Femur (tissue), 1 donor: ENCODE measurements at regions not wholly inside any gene's neighbourhood (a gene's known extent, or its start where the extent isn't known, plus 50 kb on each side); places are given as distances from the start of the nearest gene placed in this dataset.
"Not testable (repeated sequence)": the region's sequence is repeated elsewhere in the genome, so short reads cannot be mapped to it uniquely, and the experiment has no call there.

Experiments
- DNase-seq: peaks from one replicate; pipeline ENCODE4 v3.0.0-alpha.2; 2017

DNA sequence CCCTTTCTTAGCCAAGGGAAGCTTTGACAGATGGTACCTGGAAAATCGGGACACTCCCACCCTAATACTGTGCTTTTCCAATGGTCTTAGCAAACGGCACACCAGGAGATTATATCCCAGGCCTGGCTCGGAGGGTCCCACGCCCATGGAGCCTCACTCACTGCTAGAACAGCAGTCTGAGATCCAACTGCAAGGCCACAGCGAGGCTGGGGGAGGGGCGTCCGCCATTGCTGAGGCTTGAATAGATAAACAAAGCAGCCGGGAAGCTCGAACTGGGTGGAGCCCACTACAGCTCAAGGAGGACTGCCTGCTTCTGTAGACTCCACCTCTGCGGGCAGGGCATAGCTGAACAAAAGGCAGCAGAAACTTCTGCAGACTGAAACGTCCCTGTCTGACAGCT, 225.6 kb upstream of the EDNRA start:
- DNase-seq = not testable (repeated sequence)

DNA sequence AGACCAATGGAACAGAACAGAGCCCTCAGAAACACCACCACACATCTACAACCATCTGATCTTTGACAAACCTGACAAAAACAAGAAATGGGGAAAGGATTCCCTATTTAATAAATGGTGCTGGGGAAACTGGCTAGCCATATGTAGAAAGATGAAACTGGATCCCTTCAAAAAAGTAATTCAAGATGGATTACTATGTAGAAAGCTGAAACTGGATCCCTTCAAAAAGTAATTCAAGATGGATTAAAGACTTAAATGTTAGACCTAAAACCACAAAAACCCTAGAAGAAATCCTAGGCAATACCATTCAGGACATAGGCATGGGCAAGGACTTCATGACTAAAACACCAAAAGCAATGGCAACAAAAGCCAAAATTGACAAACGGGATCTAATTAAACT, 221.6 kb upstream of the EDNRA start:
- DNase-seq = not testable (repeated sequence)

DNA sequence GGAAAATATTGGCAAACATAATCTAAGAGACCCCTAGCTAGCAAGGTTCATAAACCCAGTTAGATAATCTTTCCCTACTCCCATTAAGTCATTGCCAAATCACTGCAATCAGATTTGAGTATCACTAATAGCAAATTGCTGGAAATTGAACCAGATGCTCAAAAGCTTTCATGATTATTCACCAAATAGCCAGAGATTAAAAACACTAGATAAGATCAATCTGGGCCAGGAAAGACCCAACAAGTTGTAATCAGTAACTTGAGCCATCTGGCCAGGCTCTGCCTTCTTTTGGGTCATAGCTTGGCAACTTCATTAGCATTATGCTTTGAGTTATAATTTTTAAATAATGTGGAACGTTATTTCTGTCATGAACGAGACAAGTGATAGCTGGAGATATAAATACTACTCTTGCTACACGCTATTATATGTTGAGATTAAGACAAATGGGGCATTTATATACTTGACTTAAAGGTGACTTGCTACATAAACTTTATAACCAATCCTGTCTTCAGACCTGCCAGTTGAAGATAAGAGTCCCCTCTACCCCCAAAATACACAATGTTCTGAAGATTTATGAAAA, 196.6 kb upstream of the EDNRA start:
- DNase-seq = no peak

DNA sequence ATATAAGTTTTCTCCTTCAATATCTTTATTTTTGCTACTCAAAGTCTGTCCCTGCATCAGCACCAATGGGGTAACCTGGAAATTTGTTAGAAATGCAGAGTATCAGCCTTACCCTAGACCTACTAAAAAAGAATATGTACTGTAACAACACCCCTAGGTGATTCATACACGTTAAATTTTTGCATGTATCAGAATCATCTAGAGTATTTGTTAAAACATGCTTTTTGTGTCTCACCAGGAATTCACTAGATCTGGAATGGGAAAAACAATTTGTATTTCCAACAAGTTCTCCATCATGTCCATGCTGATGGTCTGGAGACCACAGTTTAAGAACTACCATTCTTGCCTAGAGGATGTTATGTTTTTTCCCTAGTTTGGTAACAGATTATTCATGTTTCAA, 196.0 kb upstream of the EDNRA start:
- DNase-seq = no peak

DNA sequence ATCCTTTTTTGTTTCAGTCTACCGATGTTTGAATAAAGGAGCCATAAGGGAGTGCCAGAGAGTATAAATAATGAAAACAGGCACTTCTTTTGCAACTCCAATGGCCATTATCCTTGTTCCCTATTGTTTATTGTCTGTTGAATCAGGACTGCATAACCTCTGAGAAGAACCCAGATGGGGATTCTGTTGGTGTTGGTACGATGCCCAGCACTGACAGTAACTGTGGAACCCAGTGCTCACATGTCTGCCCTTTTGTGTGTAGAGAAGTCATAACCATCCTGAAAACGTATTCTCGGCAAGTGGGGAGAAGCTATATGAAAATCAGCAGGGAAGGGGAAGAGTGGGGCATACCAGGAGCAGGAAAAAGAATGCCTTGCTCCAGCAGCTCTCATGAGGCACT, 195.1 kb upstream of the EDNRA start:
- no peak for DNase-seq

DNA sequence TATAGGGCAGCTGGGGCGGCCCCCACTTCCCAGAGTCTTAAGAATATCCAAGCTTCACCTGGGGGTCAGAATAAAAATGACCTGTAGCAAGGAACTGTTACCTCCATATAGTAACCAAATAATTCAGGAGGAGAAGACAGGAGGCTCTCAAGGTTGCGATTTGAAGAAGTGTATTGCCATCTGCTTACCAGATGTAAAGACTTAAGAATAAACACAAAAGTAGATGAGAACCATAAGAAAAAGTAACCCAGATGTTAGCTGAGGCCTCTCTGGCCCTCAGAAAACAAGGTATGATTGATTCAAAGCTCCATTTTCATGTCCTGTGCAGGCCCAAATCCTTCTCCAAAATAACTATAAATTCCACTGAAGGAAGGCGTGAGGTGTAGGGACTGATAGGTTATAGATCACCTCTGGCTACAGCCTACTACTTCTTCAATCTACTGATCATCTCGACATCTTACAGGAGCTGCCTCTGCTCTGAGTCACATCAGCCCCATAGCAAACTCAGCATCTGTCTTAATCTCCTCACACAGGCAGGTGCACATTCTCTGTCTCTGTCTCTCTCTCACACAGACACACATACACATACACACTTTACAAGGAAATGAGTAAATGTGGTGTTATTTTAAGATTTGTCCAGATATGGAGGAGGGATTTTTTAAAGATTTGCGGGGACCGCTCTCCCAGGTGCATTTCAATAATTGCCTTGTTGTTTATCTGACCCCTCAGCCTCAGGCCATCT, 193.9 kb upstream of the EDNRA start:
- no peak for DNase-seq

DNA sequence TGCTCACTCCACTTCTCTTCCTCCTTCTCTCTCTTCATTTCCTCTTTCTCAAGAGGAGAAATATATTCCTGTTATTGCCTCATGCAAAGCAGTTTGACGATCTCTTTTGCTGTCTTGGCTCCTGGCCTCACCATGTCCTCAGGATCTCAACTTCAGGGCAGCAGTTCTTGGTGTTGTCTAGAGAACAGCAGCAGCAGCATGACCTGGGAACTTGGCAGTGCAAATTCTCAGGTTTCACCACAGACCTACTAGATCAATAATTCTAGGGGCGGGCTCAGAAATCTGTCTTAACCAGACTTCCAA, 193.4 kb upstream of the EDNRA start:
- DNase-seq = no peak

DNA sequence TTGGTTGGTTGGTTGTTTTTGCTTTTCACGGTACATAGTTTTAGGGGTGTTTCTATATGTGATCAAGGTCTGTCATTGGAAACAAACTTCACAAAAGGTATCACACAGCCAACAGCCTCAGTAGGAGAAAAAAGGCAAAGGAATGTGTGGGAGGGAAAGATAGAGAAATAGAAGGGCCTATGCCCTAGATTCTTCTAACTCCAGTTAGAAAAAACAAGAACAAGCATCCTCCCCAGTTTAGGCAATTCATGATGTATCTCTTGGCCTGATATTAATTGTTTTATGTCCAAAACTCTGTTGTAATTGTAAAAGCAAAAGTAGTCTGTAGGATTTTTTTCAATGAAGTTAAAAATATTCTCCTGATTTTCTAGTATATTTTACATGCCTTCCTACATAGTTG, 192.4 kb upstream of the EDNRA start:
- DNase-seq = no peak

DNA sequence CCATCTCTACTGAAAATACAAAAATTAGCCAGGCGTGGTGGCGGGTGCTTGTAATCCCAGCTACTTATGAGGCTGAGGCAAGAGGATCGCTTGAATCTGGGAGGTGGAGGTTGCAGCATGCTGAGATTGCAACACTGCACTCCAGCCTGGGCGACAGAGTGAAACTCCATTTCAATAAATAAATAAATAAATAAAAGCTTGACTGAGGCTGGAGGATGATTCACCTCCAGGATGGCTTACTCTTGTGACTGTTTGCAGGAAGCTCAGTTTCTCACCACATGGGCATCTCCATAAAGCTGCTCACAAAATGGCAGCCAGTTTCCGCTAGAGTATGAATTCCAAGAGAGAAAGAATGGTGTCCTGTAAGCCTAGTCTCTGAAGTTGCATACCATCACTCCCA, 191.7 kb upstream of the EDNRA start:
- DNase-seq = no peak

DNA sequence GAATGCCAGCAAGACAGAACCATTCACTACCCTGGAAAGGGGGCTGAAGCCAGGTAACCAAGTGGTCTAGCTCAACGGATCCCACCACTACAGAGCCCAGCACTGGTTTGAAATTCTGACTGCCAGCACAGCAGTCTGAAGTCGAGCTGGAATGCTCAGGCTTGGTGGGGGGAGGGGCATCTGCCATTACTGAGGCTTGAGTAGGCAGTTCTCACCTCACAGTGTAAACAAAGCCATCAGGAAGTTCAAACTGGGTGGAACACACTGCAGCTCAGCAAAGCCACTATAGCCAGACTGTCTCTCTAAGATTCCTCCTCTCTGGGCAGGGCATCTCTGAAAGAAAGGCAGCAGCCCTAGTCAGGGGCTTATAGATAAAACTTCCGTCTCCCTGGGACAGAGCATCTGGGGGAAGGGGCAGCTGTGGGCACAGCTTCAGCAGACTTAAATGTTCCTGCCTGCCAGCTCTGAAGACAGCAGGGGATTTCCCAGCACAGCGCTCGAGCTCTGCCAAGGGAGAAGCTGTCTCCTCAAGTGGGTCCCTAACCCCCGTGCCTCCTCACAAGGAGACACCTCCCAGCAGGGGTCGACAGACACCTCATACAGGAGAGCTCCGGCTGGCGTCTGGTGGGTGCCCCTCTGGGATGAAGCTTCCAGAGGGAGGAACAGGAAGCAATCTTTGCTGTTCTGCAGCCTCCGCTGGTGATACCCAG, 188.1 kb upstream of the EDNRA start:
- not testable (repeated sequence) for DNase-seq

DNA sequence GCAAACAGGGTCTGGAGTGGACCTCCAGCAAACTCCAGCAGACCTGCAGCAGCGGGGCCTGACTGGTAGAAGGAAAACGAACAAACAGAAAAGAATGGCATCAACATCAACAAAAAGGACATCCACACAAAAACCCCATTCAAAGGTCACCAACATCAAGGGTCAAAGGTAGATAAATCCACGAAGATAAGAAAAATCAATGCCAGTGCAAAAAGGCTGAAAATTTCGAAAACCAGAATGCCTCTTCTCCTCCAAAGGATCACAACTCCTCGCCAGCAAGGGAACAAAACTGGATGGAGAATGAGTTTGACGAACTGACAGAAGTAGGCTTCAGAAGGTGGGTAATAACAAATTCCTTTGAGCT, 187.6 kb upstream of the EDNRA start:
- DNase-seq = not testable (repeated sequence)

DNA sequence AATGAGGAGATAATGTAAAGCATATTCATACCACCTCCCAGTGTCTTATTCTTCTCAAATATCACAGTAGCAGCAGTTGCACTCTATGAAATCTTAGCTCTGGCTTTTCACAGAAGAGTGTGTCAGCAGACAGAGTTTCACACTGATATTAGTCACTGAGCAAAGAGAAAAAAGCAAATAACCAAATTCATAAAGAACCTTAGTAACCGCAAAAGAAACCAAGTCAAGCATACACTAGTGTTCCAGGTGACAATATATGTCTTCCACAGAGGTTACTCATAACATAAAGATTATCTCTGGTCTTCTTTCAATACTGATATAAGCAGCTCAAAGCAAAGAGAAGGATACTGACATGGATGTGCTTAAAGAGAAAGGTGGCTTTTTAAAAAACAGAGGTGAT, 181.7 kb upstream of the EDNRA start:
- DNase-seq = no peak

DNA sequence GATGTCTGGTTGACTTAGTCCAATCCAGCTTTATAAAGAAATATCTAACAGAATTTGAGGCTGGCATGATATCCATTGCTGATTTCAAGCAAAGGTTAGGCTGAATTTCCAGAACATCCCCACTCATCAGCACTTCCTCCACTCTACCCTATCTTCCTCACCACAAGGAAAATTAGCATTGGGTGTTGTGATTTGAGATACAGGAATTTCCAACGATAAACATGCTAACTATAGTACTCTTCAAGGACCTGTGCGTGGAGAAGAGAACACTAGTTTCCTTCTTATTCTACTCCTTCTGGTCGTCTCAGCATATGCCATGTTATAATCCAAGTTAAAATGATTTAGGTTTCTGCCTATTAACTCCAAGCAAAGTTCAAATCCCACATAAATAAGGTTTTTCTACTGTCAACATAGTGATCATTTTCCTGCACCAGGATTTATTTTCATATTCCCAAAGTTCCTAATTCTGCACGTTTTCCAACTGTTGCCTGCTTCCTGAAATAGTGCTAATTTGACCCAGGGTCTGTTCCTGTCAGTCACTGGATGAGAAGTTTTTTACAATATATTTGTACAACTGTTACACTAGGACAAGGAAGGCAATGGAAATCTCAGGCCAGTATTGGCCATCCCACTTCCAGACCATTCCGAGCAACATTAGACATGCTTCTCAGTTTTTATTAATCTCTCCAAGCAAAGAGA, 177.6 kb upstream of the EDNRA start:
- no peak for DNase-seq

DNA sequence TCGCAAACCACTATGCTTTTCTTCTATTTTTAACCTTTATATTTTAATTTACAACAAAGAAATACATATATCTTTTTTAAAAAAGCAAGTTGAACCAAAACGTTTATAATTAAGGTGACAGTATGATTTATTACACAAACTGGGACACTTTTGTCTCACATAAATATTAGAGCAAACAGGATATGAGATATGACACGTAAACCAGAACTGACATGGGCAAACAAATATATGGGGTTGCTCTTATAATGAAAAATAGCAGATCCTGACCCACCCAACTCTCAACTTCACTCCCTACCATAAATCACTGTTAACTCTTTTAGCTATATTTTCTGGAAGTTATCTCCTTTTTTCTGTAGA, 177.0 kb upstream of the EDNRA start:
- no peak for DNase-seq

DNA sequence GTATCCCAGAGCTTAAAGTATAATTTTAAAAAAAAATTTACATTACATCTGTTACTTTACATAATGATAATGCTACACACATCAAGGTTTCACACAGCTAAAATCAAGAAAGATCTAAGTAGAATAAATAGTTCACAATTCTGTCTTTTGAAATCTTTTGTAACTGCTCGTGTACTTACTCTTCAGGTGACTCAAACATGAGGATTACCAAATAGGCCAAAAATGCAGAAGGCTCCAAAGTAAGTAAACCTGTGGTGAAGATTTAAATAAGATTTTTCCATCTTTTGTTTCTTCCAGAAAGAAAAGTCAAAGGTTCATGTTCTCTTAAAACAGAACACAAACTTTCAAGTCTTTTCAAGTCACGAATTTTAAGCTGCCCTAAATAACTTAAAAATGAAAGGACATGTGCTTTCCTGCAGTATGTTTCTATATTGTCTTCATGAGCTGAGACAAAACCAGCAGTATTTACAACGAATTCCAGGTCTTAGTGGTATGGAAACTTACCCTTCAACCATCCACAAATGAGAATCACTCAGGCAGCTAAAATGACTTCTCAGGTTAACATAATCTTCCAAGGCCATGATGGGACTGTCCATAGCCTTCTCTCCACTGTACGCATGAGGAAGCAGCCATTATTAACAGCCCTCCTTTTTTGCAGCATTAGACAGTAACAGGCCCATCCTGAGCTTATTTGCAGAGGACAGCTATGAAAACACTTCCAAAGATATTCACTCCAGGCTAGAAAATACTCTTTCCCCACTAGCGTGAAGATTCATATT, 172.8 kb upstream of the EDNRA start:
- DNase-seq = no peak

DNA sequence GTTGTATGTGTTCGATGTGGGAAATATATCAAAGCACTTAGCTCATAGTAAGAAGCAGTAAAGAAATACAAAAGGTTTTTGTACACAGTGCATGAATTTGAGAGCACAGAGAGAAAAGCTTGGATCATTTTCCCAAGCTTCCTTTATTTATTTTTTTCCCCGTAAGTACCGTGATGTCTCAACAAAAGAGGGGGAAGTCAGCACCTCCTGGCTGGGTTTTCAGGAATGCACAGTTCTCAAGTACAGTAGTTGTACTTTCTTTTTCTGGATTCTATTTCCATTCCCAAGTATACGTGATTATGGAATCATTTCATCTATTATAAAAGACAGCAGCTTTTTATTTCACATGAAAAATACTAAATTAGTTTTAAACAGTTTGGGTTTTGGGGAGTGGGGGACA, 171.5 kb upstream of the EDNRA start:
- DNase-seq = no peak

DNA sequence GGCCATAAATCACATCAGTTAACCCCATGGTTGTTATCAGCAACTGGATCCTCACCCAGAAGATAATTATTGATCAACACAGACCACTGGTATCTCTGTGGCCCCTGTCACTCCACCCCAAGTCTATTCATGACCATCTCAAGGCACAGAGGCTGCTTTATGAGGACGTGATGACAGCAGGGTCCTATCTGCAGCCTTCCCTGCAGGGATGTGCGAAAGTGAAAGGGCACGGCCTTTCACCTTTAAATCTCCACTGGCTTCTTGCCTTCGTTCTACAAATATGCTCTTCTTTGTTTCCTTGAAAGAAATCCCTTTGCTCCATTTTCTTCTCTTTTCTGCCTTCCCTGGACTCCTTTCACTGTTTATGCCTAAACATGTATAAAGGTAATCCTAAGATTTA, 170.6 kb upstream of the EDNRA start:
- no peak for DNase-seq

DNA sequence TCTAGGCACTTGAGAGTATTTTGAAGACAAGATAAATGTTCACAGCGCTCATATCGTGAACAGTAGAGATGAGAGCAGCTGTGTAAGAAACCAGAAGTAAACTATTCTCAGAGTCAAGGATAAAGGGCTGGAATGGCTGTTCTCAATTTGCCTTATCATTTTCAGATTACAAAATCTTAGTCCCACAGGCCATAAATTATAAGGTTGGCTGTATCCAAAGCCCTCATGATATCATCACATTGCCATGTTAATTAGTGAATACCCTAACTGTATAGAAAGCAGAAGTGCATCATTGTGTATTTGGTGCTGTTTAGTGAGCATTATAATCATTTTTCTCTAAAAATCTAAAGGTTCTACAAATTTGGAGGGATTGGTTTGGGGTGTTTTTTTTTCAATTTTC, 168.9 kb upstream of the EDNRA start:
- no peak for DNase-seq

DNA sequence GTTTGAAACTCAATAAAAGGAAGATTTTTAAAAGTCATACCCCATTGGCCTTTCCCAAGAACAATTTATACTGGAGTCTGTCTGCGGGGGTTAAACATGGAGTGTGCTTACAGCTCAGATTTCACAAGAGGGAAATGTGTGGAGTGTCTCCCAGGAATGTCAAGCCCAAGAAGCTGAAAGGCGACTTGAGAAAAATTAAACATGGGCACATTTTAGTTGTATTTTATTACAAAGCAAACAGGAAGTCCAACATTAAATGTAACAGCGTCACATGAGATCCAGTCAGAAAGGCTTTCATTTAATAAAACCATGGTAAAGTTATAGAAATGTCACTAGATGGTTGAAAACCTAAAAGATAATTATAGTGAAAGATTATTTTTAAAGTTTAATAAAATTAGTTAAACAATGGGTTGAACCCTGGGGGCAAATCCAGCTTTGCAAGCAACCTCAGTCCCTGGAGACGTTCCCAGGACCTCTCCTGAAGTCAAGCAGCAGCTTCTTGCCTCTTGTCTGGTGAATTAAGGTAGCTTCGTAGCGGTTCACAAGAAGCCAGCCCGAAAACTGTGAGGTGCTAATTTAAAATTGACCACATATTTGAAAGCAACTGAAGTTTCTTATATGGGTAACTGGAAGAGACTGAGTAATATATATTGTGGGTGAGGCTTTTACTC, 168.4 kb upstream of the EDNRA start:
- no peak for DNase-seq

DNA sequence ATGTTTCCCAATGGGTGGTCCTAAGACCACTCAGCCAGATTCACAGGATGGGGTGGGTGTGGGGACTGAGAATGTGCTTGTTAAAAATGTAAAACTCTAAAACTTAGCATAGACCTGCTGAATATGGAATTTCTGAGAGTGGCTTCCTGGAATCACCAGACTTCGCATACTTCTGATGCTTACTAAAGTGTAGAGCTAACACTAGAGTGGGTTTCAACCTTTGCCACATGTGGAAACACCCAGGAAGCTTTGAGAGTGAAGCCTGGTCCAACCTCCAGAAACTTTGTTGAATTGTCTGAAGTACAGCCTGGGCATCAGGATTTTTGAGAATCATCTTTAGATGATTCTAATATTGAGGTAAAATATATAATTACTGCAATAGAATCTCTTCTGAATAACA, 167.8 kb upstream of the EDNRA start:
- no peak for DNase-seq

DNA sequence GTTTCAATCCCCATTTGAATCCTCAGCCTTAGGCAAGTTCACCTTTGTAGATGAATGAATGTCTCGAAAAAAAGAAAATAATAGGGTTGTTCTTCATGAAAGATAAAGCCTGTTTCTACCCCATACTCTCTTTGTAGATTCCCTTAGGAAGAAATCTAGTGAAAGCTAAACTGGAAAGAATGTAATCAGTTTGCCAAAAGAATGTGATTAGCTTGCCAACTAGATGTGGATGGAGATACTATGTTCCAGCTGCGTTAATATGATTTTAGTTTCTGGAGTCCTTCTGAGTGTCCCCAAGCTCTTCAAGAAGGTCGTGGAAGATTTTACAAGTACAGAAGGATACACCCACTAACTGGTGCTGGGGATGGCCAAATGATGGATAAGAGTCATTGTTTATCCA, 162.3 kb upstream of the EDNRA start:
- DNase-seq = no peak

DNA sequence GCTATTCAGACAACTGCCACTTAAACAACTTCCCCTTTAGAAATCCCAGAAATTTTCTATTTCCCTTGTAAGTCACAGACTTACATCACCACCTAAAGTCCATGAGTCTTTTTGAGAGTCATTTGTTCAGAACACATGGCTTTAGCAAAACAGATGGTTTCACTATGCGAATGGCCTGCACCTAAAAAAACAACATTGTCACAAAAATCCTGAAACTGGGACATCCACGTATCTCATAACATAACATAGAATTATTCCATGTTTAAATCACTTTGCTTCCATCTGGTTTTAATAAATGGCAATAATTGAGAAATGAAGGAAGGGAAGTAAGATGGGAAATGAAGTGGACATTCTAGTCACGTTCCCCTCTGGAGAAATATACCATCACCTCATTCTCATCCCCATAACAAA, 155.3 kb upstream of the EDNRA start:
- DNase-seq = no peak

DNA sequence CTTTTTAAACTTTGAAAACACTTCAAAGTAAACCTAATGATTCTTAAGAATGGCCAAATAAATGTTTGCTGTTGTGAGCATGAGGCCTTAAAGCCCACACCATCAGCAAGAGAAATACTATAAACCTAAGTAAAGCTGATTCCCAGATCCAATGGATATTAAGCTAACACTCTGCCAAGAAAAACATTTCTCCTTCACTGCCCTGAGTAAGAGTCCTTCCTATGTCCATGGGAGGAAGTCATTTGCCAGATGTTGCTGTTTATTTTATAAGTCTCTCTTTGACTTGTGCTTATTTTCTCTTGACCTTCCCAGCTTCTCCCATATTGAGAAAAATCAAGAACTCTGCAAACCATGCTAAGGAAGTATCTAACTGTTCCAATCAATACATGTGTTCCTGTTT, 154.3 kb upstream of the EDNRA start:
- no peak for DNase-seq
